GM12878 (cell line): ENCODE measurements at regions not wholly inside any gene's neighbourhood (a gene's known extent, or its start where the extent isn't known, plus 50 kb on each side); places are given as distances from the start of the nearest gene placed in this dataset.

ENCODE experiments used
- ATAC-seq: fragments of 200-7000 bp; cut with Tn5 transposase; 3 replicates; pipeline ENCODE4 v1.9.1; 2020; ENCODE audit warnings: mild to moderate bottlenecking, moderate library complexity
- BruUV-seq: library from RNA; stranded (reverse); fragments of 400-500 nt; replicated peaks from 2 replicates; lab custom pipeline; 2021; lab: Mats Ljungman, UMichigan
- CTCF ChIA-PET: fragments of 300-600 bp; sonication (Branson Sonifier 250); formaldehyde crosslinking; extraction: SDS; loops from one replicate; lab custom pipeline; 2021; ENCODE audit warnings: inconsistent platforms; lab: Yijun Ruan, JAX
- POLR2A ChIA-PET: fragments of 350-600 bp; formaldehyde crosslinking; extraction: SDS; loops from one replicate; lab custom pipeline; 2021; ENCODE audit warnings: inconsistent platforms; lab: Charles Lee
- RAD21 ChIA-PET: fragments of 300-600 bp; sonication (Branson Sonifier 250); formaldehyde crosslinking; loops from one replicate; lab custom pipeline; 2023; ENCODE audit warnings: antibody characterized with exemption; ENCODE audit not compliant: unreplicated experiment; lab: Charles Lee
- SMC1A ChIA-PET: fragments of 300-600 bp; sonication (Branson Sonifier 250); formaldehyde crosslinking; loops from one replicate; lab custom pipeline; 2023; ENCODE audit not compliant: unreplicated experiment, uncharacterized antibody; lab: Charles Lee
- DNase-seq: peaks from one replicate; pipeline ENCODE4 v3.0.0-alpha.2; 2011; ENCODE audit warnings: low read depth, low spot score
- FAIRE-seq: peaks from 3 replicates; lab custom pipeline; 2011; peaks lifted over from hg19 to GRCh38; lab: Jason Lieb, UNC
- H2AFZ ChIP-seq: 2 replicates; pipeline ENCODE4 v1.6.0; 2011; ENCODE audit warnings: low read depth, low read length, control low read depth; ENCODE audit not compliant: control insufficient read depth
- H3K27ac ChIP-seq: 2 replicates; pipeline ENCODE4 v1.5.1; 2011; ENCODE audit warnings: control low read depth; ENCODE audit not compliant: control insufficient read depth, insufficient read depth
- H3K27me3 ChIP-seq, 2 experiments: replicated peaks in 1 of 2; 2 replicates each; pipeline versions ENCODE4 v1.6.0 to v1.6.1; 2011; ENCODE audit warnings: low read length in 1 of 2; ENCODE audit not compliant: control insufficient read depth in 2 of 2, insufficient read depth in 2 of 2
- H3K36me3 ChIP-seq, 2 experiments: 2 replicates each; pipeline ENCODE4 v1.5.1; 2011; ENCODE audit warnings: low read length in 1 of 2; ENCODE audit not compliant: control insufficient read depth in 2 of 2, insufficient read depth in 2 of 2
- H3K4me1 ChIP-seq: 2 replicates; pipeline ENCODE4 v1.6.1; 2011; ENCODE audit warnings: mild to moderate bottlenecking, low read length, moderate library complexity, mixed read lengths; ENCODE audit not compliant: control insufficient read depth, insufficient read depth
- H3K4me2 ChIP-seq: 2 replicates; pipeline ENCODE4 v1.6.0; 2011; ENCODE audit warnings: control low read depth; ENCODE audit not compliant: control insufficient read depth, insufficient read depth
- H3K4me3 ChIP-seq: fragments of 200-600 bp; sonication (generic); 2 replicates; pipeline ENCODE4 v1.5.1; 2016
- H3K79me2 ChIP-seq: 2 replicates; pipeline ENCODE4 v1.6.0; 2011; ENCODE audit warnings: low read length; ENCODE audit not compliant: control insufficient read depth, insufficient read depth
- H3K9ac ChIP-seq: 2 replicates; pipeline ENCODE4 v1.8.0; 2011; ENCODE audit warnings: low read length, control low read depth, mixed read lengths; ENCODE audit not compliant: control insufficient read depth, insufficient read depth
- H3K9me3 ChIP-seq: replicated peaks from 3 replicates; pipeline ENCODE4 v1.5.1; 2011; ENCODE audit warnings: mild to moderate bottlenecking, low read length; ENCODE audit not compliant: control insufficient read depth, insufficient read depth
- H4K20me1 ChIP-seq: 2 replicates; pipeline ENCODE4 v1.6.0; 2011; ENCODE audit not compliant: control insufficient read depth, insufficient read depth
- CHD1 ChIP-seq: IDR thresholded peaks from 2 replicates; pipeline ENCODE4 v1.6.1; 2012; ENCODE audit warnings: low read depth, low read length, improper control_type of control experiment
- E4F1 ChIP-seq: fragments of 450-650 bp; IDR thresholded peaks from 2 replicates; pipeline ENCODE4 v1.6.1; 2018; ENCODE audit warnings: borderline replicate concordance, mild to moderate bottlenecking; ENCODE audit not compliant: partially characterized antibody
- MEF2B ChIP-seq: fragments of 450-650 bp; IDR thresholded peaks from 2 replicates; pipeline ENCODE4 v1.6.1; 2018; ENCODE audit warnings: mild to moderate bottlenecking, moderate library complexity; ENCODE audit not compliant: partially characterized antibody, poor library complexity, severe bottlenecking
- MXI1 ChIP-seq: fragments of 150-350 bp; IDR thresholded peaks from 2 replicates; pipeline ENCODE4 v1.6.1; 2011; ENCODE audit warnings: low read depth, mild to moderate bottlenecking, inconsistent platforms, low read length, improper control_type of control experiment
- NFXL1 ChIP-seq: fragments of 450-650 bp; IDR thresholded peaks from 2 replicates; pipeline ENCODE4 v1.6.1; 2017; ENCODE audit warnings: antibody characterized with exemption, mild to moderate bottlenecking, borderline replicate concordance
- NR2C1 ChIP-seq: fragments of 450-650 bp; IDR thresholded peaks from 2 replicates; pipeline ENCODE4 v1.6.1; 2017; ENCODE audit warnings: antibody characterized with exemption, mild to moderate bottlenecking, moderate library complexity
- POU2F2 ChIP-seq: IDR thresholded peaks from 3 replicates; pipeline ENCODE4 v1.6.1; 2011; ENCODE audit warnings: low read depth, mild to moderate bottlenecking, low read length, borderline replicate concordance
- RBBP5 ChIP-seq: fragments of 200-600 bp; sonication (generic); conservative IDR thresholded peaks from 2 replicates; pipeline ENCODE4 v1.6.1; 2016
- RFX5 ChIP-seq: IDR thresholded peaks from 2 replicates; pipeline ENCODE4 v1.6.1; 2011; ENCODE audit warnings: low read depth, low read length, improper control_type of control experiment
- SMAD1 ChIP-seq: fragments of 450-650 bp; IDR thresholded peaks from 2 replicates; pipeline ENCODE4 v1.6.1; 2018; ENCODE audit warnings: mild to moderate bottlenecking, low read depth; ENCODE audit not compliant: partially characterized antibody
- ZBTB11 ChIP-seq: fragments of 450-650 bp; formaldehyde crosslinking; IDR thresholded peaks from 2 replicates; pipeline ENCODE4 v1.5.0; 2022; ENCODE audit warnings: mild to moderate bottlenecking, missing genetic modification characterization
- WGBS: methylation state at CpG from one replicate; pipeline ENCODE4 v1.1.6; 2016; ENCODE audit warnings: low lambda C conversion rate; ENCODE audit not compliant: insufficient replicate concordance, insufficient coverage; ENCODE audit errors: missing lambda C conversion rate; 5-methylcytosine and 5-hydroxymethylcytosine counted together
- in situ Hi-C: fragments of 300-500 bp; cut with MboI; formaldehyde crosslinking; loops from 9 replicates; pipeline ENCODE4 v1.14.3; 2018; ENCODE audit warnings: mixed read lengths
- intact Hi-C: fragments of 100-400 bp; cut with micrococcal nuclease; formaldehyde crosslinking; loops from one replicate; pipeline ENCODE4 v1.14.2; 2022; ENCODE audit not compliant: unreplicated experiment

GRCh38 chr17:79401704-79402674, 208.9 kb downstream of the RBFOX3 start:
- whole genome bisulfite sequencing: 28% methylated on average over 26 of the region's 26 CpGs
- ChIA-PET RAD21 (interaction anchor here (1.0 to 1.5 kb wide), 3 partner anchors 10 to 314 kb away, joined by 3 to 8 read pairs (median 5); no protein-coding TSS in a partner anchor), POLR2A (no interaction called here), CTCF (interaction anchor here (0.9 to 2.2 kb wide), 4 partner anchors 9 to 315 kb away, joined by 4 to 18 read pairs (median 6); no protein-coding TSS in a partner anchor), SMC1A (no interaction called here)
- Histone ChIP-seq H3K36me3 (no peaks in the 10 kb centered on the region), H2AFZ (no peak overlapping the region), H3K4me2 (no peak overlapping the region), H3K27me3 (peaks cover 2 to 4% of the 10 kb centered on the region in 2 experiments; a peak in 2 of 4 replicates), H3K79me2 (no peaks in the 10 kb centered on the region), H3K4me3 (no peak overlapping the region), H3K9ac (no peak overlapping the region), H3K27ac (no peak overlapping the region), H3K4me1 (no peaks in the 10 kb centered on the region; the same call in 1 of the 2 replicates), H3K9me3 (no peaks in the 10 kb centered on the region), H4K20me1 (no peaks in the 10 kb centered on the region)
- ATAC-seq (no peak), DNase-seq (no peak), FAIRE-seq (no peak)
- intact Hi-C loops: loop anchor here (5.0 kb wide), 1 partner anchor 305 kb away; no protein-coding TSS in a partner anchor
- in situ Hi-C loops: no loop called here
- TF ChIP-seq RFX5 (no peak), NFXL1 (no peak), MXI1 (no peak), POU2F2 (no peak), CHD1 (no peak), NR2C1 (no peak), RBBP5 (no peak), ZBTB11 (CRISPR knock-in tag) (no peak), SMAD1 (no peak), E4F1 (no peak), MEF2B (no peak)
- BruUV-seq: no TSS peak
